Liver (tissue), 8 donors: ENCODE measurements at regions not wholly inside any gene's neighbourhood (a gene's known extent, or its start where the extent isn't known, plus 50 kb on each side); places are given as distances from the start of the nearest gene placed in this dataset.

Source experiments
- DNase-seq: peaks from one replicate; pipeline ENCODE4 v3.0.0-alpha.2; 2017; ENCODE audit warnings: low spot score
- H3K27ac ChIP-seq, 2 donors: one replicate each; pipeline ENCODE4 v1.7.0; 2013; ENCODE audit warnings: inconsistent platforms in 2 of 2, low read length in 2 of 2, control low read depth in 1 of 2, low read depth in 1 of 2, mild to moderate bottlenecking in 1 of 2
- H3K27me3 ChIP-seq, 4 donors: one replicate each; pipeline versions ENCODE4 v1.6.1 to v1.7.0; 2013; ENCODE audit warnings: low read length in 3 of 4, inconsistent platforms in 1 of 4, mild to moderate bottlenecking in 1 of 4, moderate library complexity in 1 of 4; ENCODE audit not compliant: control insufficient read depth in 4 of 4, insufficient read depth in 4 of 4
- H3K36me3 ChIP-seq, 4 donors: one replicate each; pipeline versions ENCODE4 v1.6.1 to v1.7.0; 2013; ENCODE audit warnings: low read length in 3 of 4, mild to moderate bottlenecking in 3 of 4, low read depth in 1 of 4, moderate library complexity in 1 of 4; ENCODE audit not compliant: control insufficient read depth in 4 of 4, insufficient read depth in 3 of 4
- H3K4me1 ChIP-seq, 4 donors: one replicate each; pipeline versions ENCODE4 v1.6.1 to v1.7.0; 2013; ENCODE audit warnings: low read length in 3 of 4, mild to moderate bottlenecking in 3 of 4, moderate library complexity in 1 of 4; ENCODE audit not compliant: control insufficient read depth in 4 of 4, insufficient read depth in 4 of 4
- H3K4me3 ChIP-seq, 3 donors: one replicate each; pipeline versions ENCODE4 v1.6.1 to v1.7.0; 2013; ENCODE audit warnings: low read length in 3 of 3, control low read depth in 1 of 3, low read depth in 1 of 3, mild to moderate bottlenecking in 1 of 3
- H3K9ac ChIP-seq, 2 donors: one replicate each; pipeline ENCODE4 v1.7.0; 2013; ENCODE audit warnings: low read length in 2 of 2, mild to moderate bottlenecking in 2 of 2, moderate library complexity in 2 of 2, control low read depth in 1 of 2, low read depth in 1 of 2
- H3K9me3 ChIP-seq, 4 donors: one replicate each; pipeline versions ENCODE4 v1.6.1 to v1.7.0; 2013; ENCODE audit warnings: low read length in 3 of 4; ENCODE audit not compliant: control insufficient read depth in 4 of 4
- ATF3 ChIP-seq: IDR thresholded peaks from 2 replicates; pipeline ENCODE4 v1.6.1; 2016; ENCODE audit warnings: antibody characterized with exemption
- CTCF ChIP-seq: fragments of 150-350 bp; IDR thresholded peaks from 2 replicates; pipeline ENCODE4 v1.5.1; 2017; ENCODE audit warnings: improper control_type of control experiment, low read depth, low read length; ENCODE audit not compliant: missing input control
- EGR1 ChIP-seq, 2 donors: IDR thresholded peaks; 2 replicates each; pipeline ENCODE4 v1.6.1; 2016 to 2018; ENCODE audit warnings: antibody characterized with exemption in 2 of 2, low read depth in 2 of 2
- FOXA1 ChIP-seq: IDR thresholded peaks from 2 replicates; pipeline ENCODE4 v1.6.1; 2016; ENCODE audit warnings: antibody characterized with exemption
- FOXA2 ChIP-seq: IDR thresholded peaks from 2 replicates; pipeline ENCODE4 v1.6.1; 2016; ENCODE audit warnings: antibody characterized with exemption
- GABPA ChIP-seq, 2 donors: IDR thresholded peaks in 1 of 2; conservative IDR thresholded peaks in 1 of 2; 2 replicates each; pipeline ENCODE4 v1.6.1; 2016; ENCODE audit warnings: antibody characterized with exemption in 2 of 2, mild to moderate bottlenecking in 1 of 2, moderate library complexity in 1 of 2
- HNF4A ChIP-seq, 2 donors: conservative IDR thresholded peaks; 2 replicates each; pipeline ENCODE4 v1.6.1; 2016; ENCODE audit warnings: antibody characterized with exemption in 2 of 2, mild to moderate bottlenecking in 2 of 2
- HNF4G ChIP-seq: IDR thresholded peaks from 2 replicates; pipeline ENCODE4 v1.6.1; 2016; ENCODE audit warnings: antibody characterized with exemption
- JUND ChIP-seq, 2 donors: IDR thresholded peaks; 2 replicates each; pipeline ENCODE4 v1.6.1; 2016; ENCODE audit warnings: antibody characterized with exemption in 2 of 2
- MAX ChIP-seq: IDR thresholded peaks from 2 replicates; pipeline ENCODE4 v1.6.1; 2016; ENCODE audit warnings: antibody characterized with exemption
- NR2F2 ChIP-seq: IDR thresholded peaks from 2 replicates; pipeline ENCODE4 v1.6.1; 2016; ENCODE audit warnings: antibody characterized with exemption
- RAD21 ChIP-seq, 2 donors: IDR thresholded peaks; 2 replicates each; pipeline ENCODE4 v1.6.1; 2016; ENCODE audit warnings: antibody characterized with exemption in 2 of 2, mild to moderate bottlenecking in 2 of 2
- REST ChIP-seq: IDR thresholded peaks from 2 replicates; pipeline ENCODE4 v1.6.1; 2016; ENCODE audit warnings: antibody characterized with exemption, mild to moderate bottlenecking
- RXRA ChIP-seq, 2 donors: IDR thresholded peaks; 2 replicates each; pipeline ENCODE4 v1.6.1; 2017 to 2018; ENCODE audit warnings: antibody characterized with exemption in 2 of 2, mild to moderate bottlenecking in 1 of 2
- SP1 ChIP-seq: IDR thresholded peaks from 2 replicates; pipeline ENCODE4 v1.6.1; 2018; ENCODE audit warnings: antibody characterized with exemption, mild to moderate bottlenecking
- TAF1 ChIP-seq: conservative IDR thresholded peaks from 2 replicates; pipeline ENCODE4 v1.6.1; 2016; ENCODE audit warnings: antibody characterized with exemption, mild to moderate bottlenecking
- WGBS: extraction: QIAGEN DNeasy Blood & Tissue Kit; methylation state at CpG from one replicate; pipeline ENCODE4 v1.1.7; 2013; 5-methylcytosine and 5-hydroxymethylcytosine counted together
- donor health status: healthy.
- donor health status: healthy.
- donor health status: healthy.
- donor health status: healthy.
- donor health status: healthy.

GRCh38 chr1:163467289-163467688, 145.5 kb downstream of the NUF2 start:
- DNase-seq = no peak
- 62% methylated on average over 1 of the region's 1 CpG for WGBS
- no peaks in the 10 kb centered on the region for H3K9me3 ChIP-seq
- no peaks in the 10 kb centered on the region for H3K4me1 ChIP-seq
- H3K36me3 ChIP-seq = no peaks in the 10 kb centered on the region
- H3K4me3 ChIP-seq = no peak overlapping the region
- no peak overlapping the region for H3K9ac ChIP-seq
- TF ChIP-seq GABPA (IDR thresholded peaks at IDR 0.05 in 1 of 2, conservative IDR thresholded peaks at IDR 0.05 in 1 of 2) = no peak
- no peak for TF ChIP-seq FOXA2
- TF ChIP-seq MAX = no peak
- TF ChIP-seq RXRA (IDR thresholded peaks at IDR 0.05) = no peak
- no peak for TF ChIP-seq HNF4A (conservative IDR thresholded peaks at IDR 0.05)
- no peak for TF ChIP-seq FOXA1
- no peak for TF ChIP-seq RAD21 (IDR thresholded peaks at IDR 0.05)
- no peak for TF ChIP-seq TAF1
- no peak for TF ChIP-seq CTCF
- TF ChIP-seq HNF4G = no peak
- TF ChIP-seq EGR1 (IDR thresholded peaks at IDR 0.05; ENCODE audit: low read depth in 2 of 2) = no peak
- no peak for TF ChIP-seq REST
- TF ChIP-seq NR2F2 = no peak
- no peak overlapping the region for H3K27ac ChIP-seq
- H3K27me3 ChIP-seq = no peaks in the 10 kb centered on the region

GRCh38 chr1:163471779-163472650, 150.3 kb downstream of the NUF2 start:
- no peak overlapping the region for H3K4me3 ChIP-seq
- no peak for DNase-seq
- no peaks in the 10 kb centered on the region for H3K27me3 ChIP-seq
- 70% methylated on average over 13 of the region's 13 CpGs for WGBS
- H3K36me3 ChIP-seq = no peaks in the 10 kb centered on the region
- no peak overlapping the region for H3K27ac ChIP-seq
- H3K4me1 ChIP-seq = no peaks in the 10 kb centered on the region
- H3K9me3 ChIP-seq = no peaks in the 10 kb centered on the region
- no peak overlapping the region for H3K9ac ChIP-seq
- TF ChIP-seq SP1 (no peak), REST (no peak), FOXA1 (no peak), RXRA (IDR thresholded peaks at IDR 0.05) (no peak), RAD21 (IDR thresholded peaks at IDR 0.05) (no peak), CTCF (no peak), TAF1 (no peak), ATF3 (no peak), FOXA2 (no peak), NR2F2 (no peak), GABPA (IDR thresholded peaks at IDR 0.05 in 1 of 2, conservative IDR thresholded peaks at IDR 0.05 in 1 of 2) (no peak), MAX (no peak), JUND (IDR thresholded peaks at IDR 0.05) (no peak), EGR1 (IDR thresholded peaks at IDR 0.05; ENCODE audit: low read depth in 2 of 2) (no peak)
